GM19395 (cell line): ENCODE measurements at regions not wholly inside any gene's neighbourhood (a gene's known extent, or its start where the extent isn't known, plus 50 kb on each side); places are given as distances from the start of the nearest gene placed in this dataset.
"Not testable (repeated sequence)": the region's sequence is repeated elsewhere in the genome, so short reads cannot be mapped to it uniquely, and the experiment has no call there.

Source experiments
- ATAC-seq: cut with Tn5 transposase; IDR thresholded peaks from one replicate; pipeline ENCODE4 v1.9.1; 2021; ENCODE audit warnings: mild to moderate bottlenecking, moderate library complexity; ENCODE audit not compliant: unreplicated experiment

DNA sequence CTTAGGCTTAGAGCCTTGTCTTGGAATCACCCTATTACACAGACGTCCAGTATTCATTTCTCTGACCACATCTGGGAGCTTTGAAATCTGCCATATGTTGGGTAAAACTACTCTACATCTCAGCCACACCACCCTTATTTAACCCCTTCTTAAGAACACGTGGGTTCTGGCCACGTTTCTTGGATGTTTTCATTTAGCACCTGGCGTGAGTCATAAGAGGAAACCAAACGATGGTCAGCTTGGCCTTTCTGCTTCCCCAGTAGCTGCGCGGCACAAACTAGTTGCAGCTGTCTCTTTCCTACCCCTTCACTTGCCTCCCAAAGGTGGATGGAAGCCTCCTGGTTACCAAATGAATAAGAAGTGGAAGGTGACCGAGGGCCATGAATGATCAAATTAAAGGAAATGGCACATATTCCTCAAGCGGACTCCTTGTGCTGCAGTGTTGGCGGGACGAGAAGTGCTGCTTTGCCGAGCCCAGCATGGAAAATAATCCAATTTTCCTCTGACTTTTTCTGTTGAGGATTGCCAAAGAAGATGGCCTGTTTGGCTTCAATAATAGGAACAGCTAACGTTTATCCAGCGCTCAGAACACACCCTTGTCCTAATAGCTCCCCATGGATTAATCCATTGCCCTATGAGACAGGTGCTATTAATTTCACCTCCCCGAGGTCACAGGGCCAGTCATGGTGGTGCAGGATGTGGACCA is 154.1 kb downstream of the ZNF664 start:
- peak; percentile 68 for ATAC-seq

DNA sequence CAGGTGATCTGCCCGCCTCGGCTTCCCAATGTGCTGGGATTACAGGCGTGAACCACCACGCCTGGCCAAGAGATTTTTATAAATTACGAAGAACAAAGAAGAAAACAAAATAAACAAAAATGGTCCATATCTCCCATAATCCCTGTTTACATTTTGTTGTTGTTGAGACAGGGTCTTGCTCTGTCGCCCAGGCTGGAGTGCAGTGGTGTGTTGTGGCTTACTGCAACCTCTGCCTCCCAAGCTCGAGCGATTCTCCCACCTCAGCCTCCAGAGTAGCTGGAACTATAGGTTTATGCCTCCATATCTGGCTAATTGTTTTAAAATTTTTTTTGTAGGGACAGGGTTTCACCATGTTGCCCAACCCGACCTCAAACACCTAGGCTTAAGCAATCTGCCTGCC is 156.1 kb downstream of the ZNF664 start:
- ATAC-seq, result no peak

DNA sequence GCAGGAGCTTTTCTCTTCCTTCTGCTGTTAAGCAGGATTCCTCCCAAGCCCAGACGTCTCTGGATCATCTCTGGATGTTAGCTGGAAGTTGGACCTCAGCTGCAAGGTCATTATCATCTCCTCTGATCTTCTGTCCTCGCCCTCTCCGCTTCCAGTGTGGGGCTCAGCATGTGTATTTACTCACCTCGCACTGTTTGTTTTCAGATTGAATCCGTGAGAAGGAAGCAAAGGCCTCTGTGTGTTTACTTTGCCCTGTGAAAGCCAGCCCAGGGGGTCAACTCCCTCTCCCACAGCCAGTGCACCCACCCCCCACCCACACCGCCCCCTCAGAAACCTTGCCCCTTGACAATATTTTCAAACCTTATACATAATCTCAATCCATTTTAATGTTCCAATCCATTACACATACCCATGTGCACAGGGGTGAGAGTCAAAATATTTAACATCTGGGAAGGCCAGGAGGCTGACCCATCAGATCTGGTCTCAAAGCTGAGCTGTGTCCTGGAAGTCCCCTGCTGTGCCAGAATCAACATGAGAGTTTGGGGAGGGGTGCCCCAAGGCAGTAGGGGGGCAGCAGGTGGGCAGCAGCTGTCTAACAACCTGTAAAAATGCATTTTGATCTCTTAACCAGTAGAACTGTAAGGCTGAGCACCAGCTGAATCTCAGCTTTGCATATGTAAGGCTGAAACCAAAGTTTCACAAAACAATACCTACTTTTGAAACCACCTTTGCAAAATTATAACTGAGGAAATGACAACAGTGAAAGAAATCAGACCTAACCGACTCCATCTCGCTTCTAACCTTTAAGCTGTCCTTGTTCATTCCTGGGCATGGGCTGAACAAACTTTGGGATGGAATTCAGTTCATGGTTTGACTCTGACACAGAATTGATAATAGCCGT is 157.9 kb downstream of the ZNF664 start:
- ATAC-seq, result peak; percentile 73

DNA sequence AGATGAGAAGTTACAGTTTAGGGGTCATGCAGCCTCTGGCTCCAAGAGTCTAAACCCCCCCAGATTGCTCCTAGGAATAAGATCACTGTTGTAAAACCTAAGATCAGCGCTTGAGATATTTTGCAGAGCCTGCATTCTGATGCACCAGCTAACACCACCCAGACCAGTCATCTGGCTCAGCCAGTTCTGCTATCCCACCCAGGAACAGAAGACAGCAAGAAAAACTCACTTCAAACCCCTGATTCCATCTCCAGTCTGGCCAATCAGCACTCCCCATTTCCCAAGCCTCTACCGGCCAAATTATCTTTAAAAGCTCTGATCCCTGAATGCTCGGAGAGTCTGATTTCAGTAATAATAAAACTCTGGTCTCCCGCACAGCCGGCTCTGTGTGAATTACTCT is 158.6 kb downstream of the ZNF664 start:
- ATAC-seq, result no peak

DNA sequence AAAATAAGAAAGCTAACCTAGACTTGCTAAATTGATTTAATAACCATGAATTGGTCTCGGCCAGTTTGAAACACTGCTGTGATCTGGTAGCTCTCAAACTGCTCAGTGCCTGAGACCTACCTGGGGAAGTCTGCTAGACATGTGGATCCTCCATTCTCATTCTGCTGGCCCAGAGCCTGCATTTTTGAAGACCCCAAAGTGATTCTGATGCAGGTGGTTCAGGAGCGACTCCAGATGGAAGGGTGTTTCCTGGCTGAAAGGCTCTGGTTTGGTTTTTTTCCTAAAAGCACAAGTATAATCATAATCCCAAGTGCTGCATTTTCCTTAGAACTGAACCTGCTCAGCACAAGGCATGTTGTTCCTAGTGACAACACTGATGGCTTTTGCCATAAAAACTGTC is 159.5 kb downstream of the ZNF664 start:
- ATAC-seq, result no peak

DNA sequence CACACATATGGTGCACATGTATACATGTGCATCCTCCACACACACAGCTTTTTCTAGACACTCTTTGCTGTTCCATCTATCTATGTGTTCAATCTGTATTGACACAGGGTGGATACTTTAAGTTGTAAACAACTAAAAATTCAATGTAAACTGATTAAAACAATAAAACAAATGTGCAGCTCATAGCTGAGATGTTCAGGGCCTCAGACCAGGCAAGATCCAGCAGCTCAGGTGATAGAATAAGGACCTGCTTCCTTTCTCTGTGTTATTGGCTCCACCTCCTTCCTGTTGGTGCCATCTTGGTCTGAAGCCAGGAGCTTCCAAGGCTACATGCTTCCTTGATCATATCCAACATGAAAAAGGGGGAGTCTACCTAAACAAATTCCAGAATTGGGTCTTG is 158.1 kb upstream of the RFLNA start:
- no peak for ATAC-seq

DNA sequence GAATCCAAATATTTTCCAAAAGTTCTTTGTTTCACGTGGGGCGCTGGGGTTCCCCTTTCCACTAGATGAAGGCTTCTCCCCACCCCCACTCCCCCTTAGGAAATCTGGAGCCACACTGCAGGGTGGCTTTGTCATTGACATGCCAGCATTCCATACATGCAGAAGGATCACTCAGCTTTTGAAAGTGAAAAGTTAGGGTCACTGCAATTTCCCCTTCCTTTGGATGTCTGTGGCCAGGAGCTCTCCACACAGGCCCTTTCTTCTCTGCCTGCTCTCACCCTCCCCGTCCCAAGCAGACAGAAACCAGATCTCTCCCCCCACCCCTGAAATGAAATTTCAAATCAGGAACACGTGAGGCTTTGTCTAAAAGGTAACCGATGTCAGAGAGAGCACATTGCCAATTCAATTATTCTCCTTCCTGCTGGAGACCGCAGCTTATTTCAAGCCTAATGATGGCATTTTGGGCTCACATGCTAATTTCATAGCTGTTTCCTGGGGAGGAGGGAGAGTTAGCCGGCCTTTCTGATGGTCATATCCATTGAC is 153.9 kb upstream of the RFLNA start:
- ATAC-seq, result no peak

DNA sequence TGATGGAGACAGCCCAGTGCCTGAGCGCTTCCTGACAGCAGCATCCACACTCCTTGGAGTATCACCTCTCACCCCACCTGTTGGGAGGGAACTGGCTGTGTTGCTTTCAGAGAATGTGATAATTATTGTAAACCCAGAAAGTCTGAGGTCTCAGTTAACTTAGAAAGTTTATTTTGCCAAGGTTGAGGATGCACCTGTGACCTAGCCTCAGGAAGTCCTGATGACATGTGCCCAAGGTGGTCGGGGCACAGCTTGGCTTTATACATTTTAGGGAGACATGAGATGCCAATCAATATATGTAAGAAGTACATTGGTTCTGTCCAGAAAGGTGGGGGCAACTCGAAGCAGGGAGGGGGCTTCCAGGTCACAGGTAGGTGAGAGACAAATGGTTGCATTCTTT is 153.3 kb upstream of the RFLNA start:
- ATAC-seq, result not testable (repeated sequence)

DNA sequence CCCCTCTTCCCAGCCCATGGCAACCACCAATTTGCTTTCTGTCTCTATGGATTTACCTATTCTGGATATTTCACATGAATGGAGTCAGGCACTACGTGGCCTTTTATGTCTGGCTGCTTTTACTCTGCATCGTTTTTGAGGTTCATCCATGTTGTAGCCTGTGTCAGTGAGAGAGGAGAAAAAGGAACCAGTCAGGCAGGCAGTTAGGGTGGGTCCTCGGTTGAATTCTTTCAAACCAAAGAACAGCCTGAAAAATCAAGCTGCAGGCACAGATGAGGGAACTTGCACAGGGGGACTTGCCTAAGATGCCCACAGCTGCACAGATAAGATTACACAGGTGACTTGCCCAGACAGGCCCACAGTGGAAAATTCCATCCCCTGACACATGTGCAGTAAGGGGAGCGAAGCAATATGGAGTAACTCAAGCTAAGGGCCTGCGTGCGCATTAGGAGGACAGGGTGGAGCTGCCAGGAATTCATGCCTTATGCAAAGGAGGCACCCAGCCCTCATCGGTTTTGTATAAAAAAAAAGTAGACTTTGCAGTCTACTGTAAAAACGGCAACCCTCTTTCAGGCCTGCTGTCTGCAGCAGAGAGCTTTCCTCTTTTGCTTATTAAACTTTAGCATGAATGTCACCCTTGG is 152.4 kb upstream of the RFLNA start:
- ATAC-seq, result no peak

DNA sequence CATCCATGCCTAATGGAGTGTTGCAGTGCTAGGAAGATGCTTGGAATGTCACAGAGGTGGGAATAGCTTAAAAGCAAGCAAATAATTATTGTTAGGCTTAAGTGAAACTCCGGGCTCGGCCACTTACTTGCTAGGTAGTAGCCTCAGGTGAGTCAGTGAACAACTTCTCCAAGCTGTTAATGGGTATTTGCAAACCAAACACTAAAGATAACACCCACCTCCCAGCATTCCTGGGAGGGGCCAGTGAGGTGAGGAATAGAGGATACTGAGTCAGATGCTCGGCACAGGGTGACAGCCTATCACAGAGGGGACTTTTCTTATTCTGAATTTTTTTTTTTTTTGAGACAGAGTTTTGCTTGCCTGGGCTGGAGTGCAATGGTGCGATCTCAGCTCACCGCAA is 151.2 kb upstream of the RFLNA start:
- ATAC-seq, result no peak

DNA sequence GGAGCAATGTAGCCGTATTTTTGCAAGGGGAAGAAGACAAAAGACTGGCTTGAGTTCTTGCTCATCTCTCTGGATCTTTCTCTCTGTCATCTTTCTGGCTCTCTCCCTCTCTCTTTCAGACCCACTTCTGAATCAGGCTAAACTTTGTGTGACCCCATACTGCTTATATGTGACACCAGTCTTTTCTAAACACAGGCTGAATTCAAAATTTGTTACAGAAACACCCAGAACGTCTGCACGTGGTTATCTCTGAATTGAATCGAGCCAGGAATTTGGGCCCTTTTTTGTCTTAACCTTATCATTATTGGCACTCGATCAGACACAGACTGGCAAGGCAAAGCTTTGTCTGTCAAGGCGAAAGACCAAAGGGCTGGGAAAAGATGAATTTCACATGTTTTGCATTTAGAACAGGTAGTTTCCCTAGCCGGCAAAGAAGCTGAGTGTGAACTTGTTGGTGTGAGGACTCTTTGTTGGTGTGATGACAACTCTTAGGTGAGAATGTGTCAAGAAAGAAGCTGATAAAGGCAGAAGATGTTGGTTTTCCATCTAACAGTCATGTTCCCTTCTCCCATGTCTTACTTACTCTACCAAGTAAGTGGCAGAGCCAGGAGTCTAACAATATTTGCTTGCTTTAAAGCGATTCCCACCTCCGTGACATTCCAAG is 150.2 kb upstream of the RFLNA start:
- ATAC-seq, result no peak

DNA sequence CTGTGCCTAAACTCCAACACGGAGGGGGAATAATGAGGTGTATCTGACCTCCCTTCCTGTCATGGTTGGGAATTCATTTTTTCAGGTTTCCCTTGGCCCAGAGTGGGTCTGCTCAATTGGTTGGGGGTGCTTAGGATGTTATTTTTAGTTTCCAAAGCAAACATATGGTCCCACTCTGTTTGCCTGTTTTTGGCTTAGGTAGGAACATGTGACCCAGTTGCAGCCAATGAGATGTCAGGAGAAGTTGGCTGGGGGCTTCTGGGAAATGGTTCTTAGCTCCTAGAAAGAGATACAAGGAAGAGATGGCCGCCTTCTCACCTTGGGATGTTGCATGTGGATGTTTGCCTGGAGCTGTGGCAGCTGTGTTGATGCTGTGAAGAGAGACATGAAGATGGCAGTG is 147.9 kb upstream of the RFLNA start:
- ATAC-seq, result no peak

DNA sequence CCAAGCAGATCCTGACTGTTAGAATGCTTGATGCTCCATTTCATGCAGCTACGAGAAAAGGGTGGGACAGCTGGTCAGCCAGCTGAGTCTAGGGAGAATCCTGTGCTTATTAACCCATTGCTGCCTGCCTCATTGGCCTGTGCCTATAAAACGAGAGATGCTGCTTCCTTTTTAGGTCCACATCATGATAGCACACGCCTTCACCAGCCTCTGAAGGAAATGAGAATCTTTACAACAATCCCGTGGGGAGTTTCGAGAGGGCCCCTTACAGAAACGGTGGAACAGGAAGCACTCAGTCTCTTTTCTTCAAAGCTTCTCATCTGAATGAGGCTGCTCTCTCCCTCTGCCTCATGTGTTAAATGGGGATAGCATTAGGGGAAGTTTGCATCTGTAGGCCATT is 147.3 kb upstream of the RFLNA start:
- ATAC-seq, result peak; percentile 91

DNA sequence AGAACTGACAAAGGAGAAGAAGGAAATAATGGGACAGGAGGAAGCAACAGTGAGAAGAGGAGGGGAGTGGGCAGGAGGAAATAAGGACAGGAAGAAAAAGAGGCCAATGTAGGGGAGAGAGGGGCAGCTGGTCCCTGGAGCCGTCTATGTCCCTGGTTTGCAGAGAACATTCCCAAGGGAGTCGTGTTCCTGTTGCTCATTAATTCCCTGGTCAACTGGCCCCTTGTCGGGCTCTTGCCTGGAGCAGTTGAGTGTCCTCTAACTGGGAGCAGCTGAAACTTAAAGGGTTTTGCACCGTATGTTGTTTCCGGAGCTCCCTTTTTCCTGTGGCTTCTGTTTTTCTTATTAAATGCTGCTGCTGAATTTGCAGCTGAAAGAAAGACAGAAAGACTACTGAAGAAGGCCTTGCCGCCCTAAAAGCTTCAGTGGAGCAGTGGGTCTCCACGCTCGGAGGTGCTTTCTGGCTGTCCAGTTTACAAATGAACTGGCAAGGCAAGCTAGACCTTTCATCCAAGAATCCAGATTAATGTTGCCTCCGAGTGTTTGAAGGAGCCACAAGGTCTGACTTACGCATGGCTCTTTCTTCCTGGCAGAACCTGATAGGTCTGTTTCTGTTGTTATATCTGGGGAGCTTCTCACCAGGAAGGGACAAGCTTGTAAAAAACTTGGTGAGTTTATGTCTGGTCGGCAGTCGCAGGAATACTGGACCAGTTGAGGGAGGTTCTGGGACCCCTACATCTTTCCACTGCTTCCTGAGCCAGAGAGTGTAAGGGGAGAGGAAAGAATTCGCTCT is 146.2 kb upstream of the RFLNA start:
- ATAC-seq, result no peak

DNA sequence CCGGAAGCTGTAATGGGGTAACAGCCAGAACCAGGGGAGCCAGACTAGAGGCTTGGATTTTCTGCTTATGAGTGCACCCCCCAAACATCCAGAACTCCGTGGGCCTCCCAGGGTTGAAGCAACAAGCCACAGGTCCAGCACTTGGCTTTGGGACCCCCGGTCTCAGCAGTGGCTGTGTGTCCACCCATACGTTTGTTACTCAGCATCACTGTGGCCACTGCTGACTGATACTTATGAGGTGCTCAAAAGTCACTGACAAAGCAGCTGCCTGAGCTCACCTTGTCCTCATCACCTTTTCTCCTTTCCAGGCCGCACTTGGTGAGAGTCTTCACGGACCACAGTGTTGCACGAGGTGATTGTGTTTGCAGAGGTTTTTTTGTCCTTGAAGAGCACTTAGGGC is 145.6 kb upstream of the RFLNA start:
- no peak for ATAC-seq

DNA sequence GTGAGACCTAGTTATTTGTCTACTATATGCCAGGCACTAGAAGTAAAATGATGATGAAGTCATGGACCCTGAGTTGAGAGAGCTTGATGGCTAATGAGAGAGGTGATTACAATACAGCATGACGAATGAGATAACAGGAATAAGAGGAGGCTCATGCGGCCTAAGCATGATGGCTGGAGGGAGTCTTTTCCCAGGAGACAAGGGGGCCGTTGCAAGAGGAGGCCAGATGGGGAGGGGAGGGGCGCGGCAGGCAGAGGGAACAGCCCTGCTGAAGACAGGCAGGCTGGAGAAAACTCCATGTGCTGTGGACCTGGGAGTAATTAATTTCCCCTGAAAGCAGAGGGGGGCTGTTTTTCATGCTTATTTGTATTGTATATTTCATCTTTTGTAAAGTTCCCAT is 144.7 kb upstream of the RFLNA start:
- no peak for ATAC-seq

DNA sequence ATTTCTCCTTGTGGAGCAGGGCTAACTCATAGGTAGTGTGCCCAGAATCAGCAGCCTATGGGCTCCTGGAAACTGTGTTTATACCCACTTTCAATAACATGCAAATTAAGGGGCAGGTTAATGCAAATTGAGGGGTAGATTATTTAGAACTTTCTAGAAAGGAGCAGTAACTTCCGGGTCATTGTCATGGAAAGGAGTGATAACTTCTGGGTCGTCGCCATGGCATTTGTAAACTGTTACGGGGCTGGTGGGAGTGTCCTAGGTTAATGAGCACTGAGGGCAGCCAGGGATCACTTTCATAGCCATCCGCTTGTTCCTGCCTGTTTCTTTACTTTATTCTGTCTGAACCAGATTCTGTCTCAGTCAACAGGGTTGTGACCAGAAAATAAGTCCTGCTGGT is 143.3 kb upstream of the RFLNA start:
- no peak for ATAC-seq

DNA sequence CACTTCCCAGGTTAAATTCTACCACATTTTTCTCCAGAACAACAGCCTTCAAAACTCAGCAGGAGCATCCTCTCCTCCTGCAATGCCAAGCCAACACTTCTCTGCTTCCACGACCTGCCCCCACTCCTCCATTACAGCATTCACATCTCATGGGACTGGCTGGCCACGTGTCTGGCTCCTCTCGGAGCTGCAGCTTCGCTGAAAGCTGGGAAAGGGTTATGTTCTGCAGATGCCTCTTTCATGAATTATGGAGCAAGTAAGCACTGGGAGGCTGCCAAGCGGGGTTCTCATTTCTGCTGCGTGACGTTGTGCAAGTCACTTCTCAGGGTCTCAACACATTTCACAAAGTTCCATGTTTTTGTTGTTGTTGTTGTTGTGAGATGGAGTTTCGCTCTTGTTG is 142.2 kb upstream of the RFLNA start:
- ATAC-seq, result no peak

DNA sequence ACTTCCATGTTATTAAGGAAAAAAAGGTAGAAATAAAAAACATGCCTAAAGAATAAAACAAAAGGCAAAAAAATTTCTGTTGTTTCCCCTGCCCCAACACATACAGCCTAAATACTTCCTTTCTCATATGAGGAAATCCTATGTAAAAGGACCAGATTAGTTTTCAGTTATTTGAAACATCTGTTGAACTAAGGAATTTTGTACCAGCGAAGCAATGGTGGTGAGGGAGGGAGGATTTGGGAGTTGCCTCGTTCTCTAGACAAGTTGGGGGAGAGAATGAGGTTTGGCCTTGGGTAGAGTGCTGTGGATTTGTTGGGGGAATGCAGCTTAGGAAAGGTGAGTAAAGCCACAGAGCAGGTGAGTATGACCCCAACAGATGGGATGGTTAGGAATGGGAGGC is 141.5 kb upstream of the RFLNA start:
- no peak for ATAC-seq

DNA sequence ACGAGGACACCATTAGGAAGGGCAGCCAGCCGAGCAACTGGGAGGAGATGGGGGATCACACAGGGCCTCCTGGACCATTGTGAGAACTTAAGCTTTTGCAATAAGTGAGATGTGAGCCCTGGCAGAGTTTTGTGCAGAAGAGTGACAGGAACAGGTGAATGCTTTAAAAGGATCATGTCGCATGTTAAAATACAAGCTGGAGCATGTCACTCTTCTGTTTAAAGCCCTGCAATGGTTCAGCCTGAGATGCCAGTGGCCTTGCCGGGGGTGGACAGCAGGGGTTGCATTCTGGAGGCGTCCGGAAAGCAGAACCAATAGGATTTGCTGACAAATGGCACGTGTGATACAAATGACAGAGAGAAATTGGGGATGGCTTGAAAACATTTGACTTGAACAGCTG is 137.5 kb upstream of the RFLNA start:
- ATAC-seq, result no peak
